GM21367 (cell line): ENCODE measurements at regions not wholly inside any gene's neighbourhood (a gene's known extent, or its start where the extent isn't known, plus 50 kb on each side); places are given as distances from the start of the nearest gene placed in this dataset.

Source experiments
- ATAC-seq: cut with Tn5 transposase; IDR thresholded peaks from one replicate; pipeline ENCODE4 v1.9.1; 2021; ENCODE audit not compliant: unreplicated experiment

GRCh38 chr7:130878785-130879184 is 144.8 kb upstream of the KLF14 start:
- ATAC-seq = no peak

- ATAC-seq = no peak
Measured at GRCh38 chr7:130879191-130879590, 145.2 kb upstream of the KLF14 start.

- no peak for ATAC-seq
Measured at GRCh38 chr7:130880668-130881067, 146.7 kb upstream of the KLF14 start.

DNA sequence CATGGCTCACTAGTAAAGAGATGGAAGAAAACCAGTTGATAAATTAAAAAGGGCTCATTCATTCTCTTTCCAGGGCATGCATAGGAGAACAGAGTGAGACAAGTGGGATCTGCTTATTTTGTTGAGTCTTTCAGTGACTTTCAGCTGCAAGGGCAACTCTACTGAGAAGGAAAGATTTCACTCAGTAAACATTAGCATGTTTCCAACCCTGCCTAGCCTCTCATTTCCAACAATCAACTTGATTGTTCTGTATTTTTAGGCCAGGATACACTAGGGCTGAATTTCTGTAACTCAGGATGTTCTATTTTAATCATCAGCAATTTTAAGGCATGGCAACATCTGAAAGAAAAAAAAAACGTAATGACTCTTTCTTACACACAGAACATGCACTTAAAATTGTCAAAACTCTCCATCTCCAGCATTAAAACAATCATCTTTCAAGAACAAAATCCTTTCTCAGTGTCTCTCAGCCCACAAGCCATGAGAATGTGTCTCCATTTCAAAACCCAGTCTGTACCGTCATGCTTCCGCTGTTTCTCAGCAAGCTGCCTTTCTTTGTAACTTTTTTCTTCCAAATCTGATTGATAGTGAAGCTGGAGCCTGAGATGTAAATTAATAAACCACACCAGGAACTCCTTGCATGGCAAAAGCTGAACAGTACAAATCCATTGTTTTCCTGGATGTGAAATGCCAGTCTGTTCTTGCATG is 147.2 kb upstream of the KLF14 start:
- ATAC-seq = no peak

GRCh38 chr7:130881799-130882141 is 147.8 kb upstream of the KLF14 start:
- no peak for ATAC-seq

DNA sequence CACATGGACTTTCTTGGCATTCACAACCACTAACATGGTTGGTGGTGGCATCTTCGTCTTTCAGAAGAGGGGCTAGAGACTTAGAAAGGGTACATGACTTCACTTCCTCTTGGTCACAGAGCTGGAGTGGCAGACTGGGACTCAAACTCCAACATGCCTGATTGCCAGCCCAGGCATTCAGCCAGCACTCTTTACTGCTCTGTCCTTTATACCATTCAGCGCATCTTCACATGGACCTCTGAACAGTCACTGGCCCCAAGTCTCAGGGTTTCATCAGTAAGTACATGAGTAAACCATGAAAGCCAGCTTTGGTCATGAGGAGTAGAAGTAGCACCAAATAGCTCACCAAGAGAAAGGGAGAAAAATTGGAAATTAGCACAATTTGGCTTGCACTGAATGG is 148.4 kb upstream of the KLF14 start:
- no peak for ATAC-seq

DNA sequence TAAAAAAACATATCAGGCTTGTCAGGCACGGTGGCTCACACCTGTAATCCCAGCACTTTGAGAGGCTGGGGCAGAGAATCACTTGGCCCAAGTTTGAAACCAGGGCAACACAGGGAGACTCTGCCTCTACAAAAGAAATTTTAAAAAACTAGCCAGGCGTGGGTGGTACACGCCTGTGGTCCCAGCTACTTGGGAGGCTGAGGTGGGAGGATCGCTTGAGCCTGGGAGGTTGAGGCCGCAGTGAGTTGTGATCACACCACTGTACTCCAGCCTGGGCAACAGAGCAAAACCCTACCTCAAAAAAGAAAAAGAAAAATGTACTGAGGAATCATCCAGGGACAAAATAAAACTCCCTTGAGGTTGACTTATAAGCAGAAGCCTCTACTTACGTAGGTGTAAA is 149.9 kb upstream of the KLF14 start:
- ATAC-seq = no peak

- no peak for ATAC-seq
Measured at GRCh38 chr7:130884437-130885417, 150.7 kb upstream of the KLF14 start.

DNA sequence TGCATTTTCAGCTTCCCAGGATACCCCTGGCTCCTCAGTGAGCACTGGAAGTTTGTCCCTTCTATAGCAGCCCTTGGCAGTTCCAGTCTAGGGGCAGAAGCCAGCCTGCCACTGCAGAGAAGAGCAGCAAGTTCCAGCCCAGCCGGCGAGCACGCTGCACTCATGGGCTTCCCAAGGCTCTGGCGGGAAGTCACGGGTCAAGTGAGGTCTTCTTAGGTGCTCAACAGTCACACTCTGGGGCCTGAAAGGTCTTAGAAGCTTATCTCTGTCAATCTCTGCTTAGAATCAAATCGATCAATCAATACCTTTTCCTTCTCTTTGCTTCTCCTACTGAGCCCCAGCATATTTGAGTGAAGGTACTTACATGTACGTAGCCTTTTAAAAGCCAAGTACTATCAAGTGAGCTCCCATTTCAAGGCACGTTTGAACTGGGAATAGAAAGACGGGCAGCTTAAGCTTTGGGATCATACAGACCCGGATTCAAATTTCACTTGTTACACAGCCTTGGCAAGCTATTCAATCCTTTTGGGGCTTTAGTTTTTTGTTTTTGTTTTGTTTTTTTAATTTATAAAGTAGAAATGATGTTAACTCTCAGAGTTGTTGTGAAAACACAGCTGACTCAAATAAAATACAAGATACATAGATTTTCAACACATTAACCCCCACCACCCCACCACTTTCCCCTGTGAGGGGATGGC is 152.6 kb upstream of the KLF14 start:
- ATAC-seq = no peak

DNA sequence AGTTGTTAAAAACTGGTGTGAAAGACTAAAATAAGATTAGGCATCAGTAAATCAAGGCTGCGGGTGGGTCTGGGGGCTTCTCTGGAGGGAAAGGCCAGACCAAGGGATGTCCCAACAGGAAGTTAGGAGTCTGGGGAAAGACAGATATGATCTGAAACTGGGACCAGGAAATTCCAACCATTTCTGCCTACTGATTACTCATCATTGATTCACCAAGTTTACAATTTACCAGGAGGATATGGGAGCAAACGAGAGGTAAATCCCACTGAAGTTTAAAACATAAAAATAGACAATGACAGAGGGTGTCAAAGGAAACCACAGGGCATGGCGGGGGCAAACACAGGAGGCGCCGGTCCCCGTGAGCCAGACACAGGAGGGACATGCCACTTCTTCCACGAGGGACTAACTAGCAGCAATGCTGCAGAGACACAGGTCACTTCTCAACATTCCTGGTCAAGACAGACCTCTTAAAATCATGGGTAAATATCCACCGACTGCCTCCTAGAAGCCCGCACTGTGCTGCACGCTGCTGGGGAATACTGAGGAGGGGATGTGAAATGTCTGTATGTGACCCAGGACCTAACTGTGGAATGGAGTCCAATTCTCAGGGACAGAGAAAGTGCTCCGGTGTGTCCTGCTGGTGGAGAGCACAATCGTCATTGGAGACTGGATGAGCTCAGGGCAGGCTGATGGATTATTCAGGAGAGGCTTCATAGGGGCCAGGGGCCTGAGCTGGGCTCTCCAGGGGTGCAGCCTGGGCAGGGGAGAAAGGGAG is 153.4 kb upstream of the KLF14 start:
- ATAC-seq = no peak

- no peak for ATAC-seq
Measured at GRCh38 chr7:130887957-130888371, 154.0 kb upstream of the KLF14 start.

DNA sequence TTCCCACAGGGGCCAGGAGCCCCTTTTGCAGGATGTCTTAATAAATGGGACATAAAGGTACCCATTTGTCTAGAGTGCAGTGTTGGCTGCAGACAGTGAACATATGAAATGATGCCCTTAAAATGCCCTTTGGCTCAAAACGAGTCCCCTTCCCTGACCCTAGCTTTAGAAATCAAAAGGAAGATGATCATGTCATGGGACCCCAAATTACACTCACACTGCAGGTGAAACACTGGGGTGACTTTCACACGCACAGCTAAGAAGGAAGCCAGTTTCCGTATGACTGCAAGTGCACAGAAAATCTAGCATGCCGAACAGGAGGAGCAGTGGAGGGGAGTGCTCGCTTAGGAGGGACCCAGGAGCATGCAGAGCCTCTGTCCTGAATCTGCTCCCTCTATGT is 154.5 kb upstream of the KLF14 start:
- no peak for ATAC-seq

GRCh38 chr7:130890176-130891020 is 156.4 kb upstream of the KLF14 start:
- ATAC-seq = no peak

- ATAC-seq = no peak
Measured at GRCh38 chr7:130891254-130892094, 157.5 kb upstream of the KLF14 start.

GRCh38 chr7:130893441-130893894 is 159.5 kb upstream of the KLF14 start:
- no peak for ATAC-seq

- ATAC-seq = no peak
Measured at GRCh38 chr7:130894146-130894908, 160.3 kb upstream of the KLF14 start.

DNA sequence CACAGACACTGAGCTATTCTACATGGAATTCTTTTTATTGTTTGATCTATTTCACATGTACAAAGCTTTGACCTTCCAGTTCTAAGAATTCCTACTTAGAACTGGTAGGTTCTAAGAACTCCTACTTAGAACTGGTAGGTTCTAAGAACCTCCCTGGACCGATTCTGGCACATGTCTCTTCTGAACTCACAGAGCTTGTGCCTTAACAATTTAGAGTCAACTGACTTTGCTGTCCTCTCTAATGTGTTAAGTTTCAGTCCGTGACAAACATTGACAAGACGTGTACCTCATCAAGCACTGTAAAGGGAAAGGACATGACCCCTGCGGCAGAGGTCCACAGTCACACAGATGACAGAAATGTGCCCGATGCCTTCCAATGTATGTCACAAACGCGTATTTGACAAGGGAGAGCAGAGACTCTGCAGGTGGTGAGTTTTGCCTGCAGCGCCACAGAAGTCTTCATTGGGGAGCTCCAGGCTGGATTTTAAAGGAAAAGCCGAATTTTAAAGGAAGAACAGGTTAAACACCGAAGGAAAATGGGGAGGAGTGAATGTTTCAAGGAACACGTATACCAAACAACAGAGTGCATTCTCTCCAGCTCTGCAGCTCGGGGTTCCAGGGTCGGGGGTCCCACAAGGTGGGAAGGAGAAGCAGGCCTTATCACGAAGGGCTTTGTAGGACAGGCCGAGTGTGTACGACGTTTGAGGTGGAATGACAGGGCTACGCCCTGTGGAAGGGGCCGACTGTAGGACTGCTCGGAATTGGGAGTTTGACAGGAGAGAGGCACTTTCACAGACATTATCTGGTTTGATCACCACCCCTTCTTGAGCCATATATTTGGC is 161.1 kb upstream of the KLF14 start:
- ATAC-seq = no peak
